ENCODE measurements at regions not wholly inside any gene's neighbourhood (a gene's known extent, or its start where the extent isn't known, plus 50 kb on each side); places are given as distances from the start of the nearest gene placed in this dataset.
"Not testable (repeated sequence)": the region's sequence is repeated elsewhere in the genome, so short reads cannot be mapped to it uniquely, and the experiment has no call there.

- DNase-seq (ENCODE audit: low spot score) = no peak
- in situ Hi-C loops (cut with HindIII; ENCODE audit: low sequenced_read_pairs) = no loop called here
These were observed 294.9 kb downstream of the GUCY2F start for GRCh38 chrX:109186939-109187338.

GRCh38 chrX:109184506-109185139 is 297.3 kb downstream of the GUCY2F start:
- DNase-seq (ENCODE audit: low spot score) = no peak

GRCh38 chrX:109172091-109172602 is 309.7 kb downstream of the GUCY2F start:
- DNase-seq (ENCODE audit: low spot score) = no peak
- in situ Hi-C loops (cut with HindIII; ENCODE audit: low sequenced_read_pairs) = no loop called here

More at GRCh38 chrX:109184506-109185139, 297.3 kb downstream of the GUCY2F start:
- in situ Hi-C loops (cut with HindIII; ENCODE audit: low sequenced_read_pairs) = no loop called here

GRCh38 chrX:109155161-109155560 is 326.7 kb downstream of the GUCY2F start:
- in situ Hi-C loops (cut with HindIII; ENCODE audit: low sequenced_read_pairs) = no loop called here
- no peak for DNase-seq (ENCODE audit: low spot score)

- DNase-seq (ENCODE audit: low spot score); in situ Hi-C loops (cut with HindIII; ENCODE audit: low sequenced_read_pairs): not testable (repeated sequence)
These were observed 337.7 kb downstream of the GUCY2F start for GRCh38 chrX:109144173-109144572.

GRCh38 chrX:109140463-109140862 is 341.4 kb downstream of the GUCY2F start:
- in situ Hi-C loops (cut with HindIII; ENCODE audit: low sequenced_read_pairs) = no loop called here
- DNase-seq (ENCODE audit: low spot score) = no peak

- no peak for DNase-seq (ENCODE audit: low spot score)
- in situ Hi-C loops (cut with HindIII; ENCODE audit: low sequenced_read_pairs) = no loop called here
These were observed 347.1 kb downstream of the GUCY2F start for GRCh38 chrX:109134777-109135176.

- in situ Hi-C loops (cut with HindIII; ENCODE audit: low sequenced_read_pairs) = no loop called here
These were observed 356.6 kb downstream of the GUCY2F start for GRCh38 chrX:109125304-109125703.

GRCh38 chrX:109089359-109089758 is 353.0 kb upstream of the IRS4 start:
- DNase-seq (ENCODE audit: low spot score) = no peak
- in situ Hi-C loops (cut with HindIII; ENCODE audit: low sequenced_read_pairs) = no loop called here

More at GRCh38 chrX:109125304-109125703, 356.6 kb downstream of the GUCY2F start:
- no peak for DNase-seq (ENCODE audit: low spot score)

- in situ Hi-C loops (cut with HindIII; ENCODE audit: low sequenced_read_pairs) = no loop called here
These were observed 341.4 kb upstream of the IRS4 start for GRCh38 chrX:109077788-109078187.

GRCh38 chrX:109054181-109054581 is 317.8 kb upstream of the IRS4 start:
- in situ Hi-C loops (cut with HindIII; ENCODE audit: low sequenced_read_pairs) = not testable (repeated sequence)

More at GRCh38 chrX:109077788-109078187, 341.4 kb upstream of the IRS4 start:
- no peak for DNase-seq (ENCODE audit: low spot score)

GRCh38 chrX:109049903-109050302 is 313.5 kb upstream of the IRS4 start:
- no peak for DNase-seq (ENCODE audit: low spot score)
- in situ Hi-C loops (cut with HindIII; ENCODE audit: low sequenced_read_pairs) = no loop called here

More at GRCh38 chrX:109054181-109054581, 317.8 kb upstream of the IRS4 start:
- DNase-seq (ENCODE audit: low spot score) = peak; percentile 0

- in situ Hi-C loops (cut with HindIII; ENCODE audit: low sequenced_read_pairs) = no loop called here
- DNase-seq (ENCODE audit: low spot score) = no peak
These were observed 313.1 kb upstream of the IRS4 start for GRCh38 chrX:109049416-109049815.

GRCh38 chrX:109040057-109040456 is 303.7 kb upstream of the IRS4 start:
- in situ Hi-C loops (cut with HindIII; ENCODE audit: low sequenced_read_pairs) = no loop called here
- no peak for DNase-seq (ENCODE audit: low spot score)

GRCh38 chrX:109036624-109037023 is 300.3 kb upstream of the IRS4 start:
- DNase-seq (ENCODE audit: low spot score) = no peak
- in situ Hi-C loops (cut with HindIII; ENCODE audit: low sequenced_read_pairs) = no loop called here

- DNase-seq (ENCODE audit: low spot score) = no peak
- in situ Hi-C loops (cut with HindIII; ENCODE audit: low sequenced_read_pairs) = no loop called here
These were observed 257.5 kb upstream of the IRS4 start for GRCh38 chrX:108993909-108994308.

- in situ Hi-C loops (cut with HindIII; ENCODE audit: low sequenced_read_pairs); DNase-seq (ENCODE audit: low spot score): not testable (repeated sequence)
These were observed 236.5 kb upstream of the IRS4 start for GRCh38 chrX:108972899-108973298.

- in situ Hi-C loops (cut with HindIII; ENCODE audit: low sequenced_read_pairs) = no loop called here
- DNase-seq (ENCODE audit: low spot score) = no peak
These were observed 210.8 kb upstream of the IRS4 start for GRCh38 chrX:108947205-108947604.

GRCh38 chrX:108946531-108946930 is 210.2 kb upstream of the IRS4 start:
- DNase-seq (ENCODE audit: low spot score) = no peak
- in situ Hi-C loops (cut with HindIII; ENCODE audit: low sequenced_read_pairs) = no loop called here

GRCh38 chrX:108945883-108946523 is 209.6 kb upstream of the IRS4 start:
- DNase-seq (ENCODE audit: low spot score) = no peak
- in situ Hi-C loops (cut with HindIII; ENCODE audit: low sequenced_read_pairs) = no loop called here

GRCh38 chrX:108914791-108915190 is 178.4 kb upstream of the IRS4 start:
- in situ Hi-C loops (cut with HindIII; ENCODE audit: low sequenced_read_pairs) = no loop called here

More at GRCh38 chrX:108914791-108915190, 178.4 kb upstream of the IRS4 start:
- DNase-seq (ENCODE audit: low spot score) = no peak

Measured in G401 (cell line).